RKO (cell line): ENCODE measurements at regions not wholly inside any gene's neighbourhood (a gene's known extent, or its start where the extent isn't known, plus 50 kb on each side); places are given as distances from the start of the nearest gene placed in this dataset.

Experiments used
- DNase-seq: peaks from one replicate; pipeline ENCODE4 v3.0.0-alpha.2; 2016; ENCODE audit warnings: low spot score

- no peak for DNase-seq
Measured at GRCh38 chr18:42401131-42401673, 446.2 kb downstream of the PIK3C3 start.

- DNase-seq: no peak
Measured at GRCh38 chr18:42404151-42404550, 449.1 kb downstream of the PIK3C3 start.

- no peak for DNase-seq
Measured at GRCh38 chr18:42409005-42409404, 454.0 kb downstream of the PIK3C3 start.

GRCh38 chr18:42412281-42412680, 457.2 kb downstream of the PIK3C3 start:
- DNase-seq: no peak

- DNase-seq: no peak
Measured at GRCh38 chr18:42412896-42413295, 457.9 kb downstream of the PIK3C3 start.

GRCh38 chr18:42413870-42414269, 458.8 kb downstream of the PIK3C3 start:
- no peak for DNase-seq

- no peak for DNase-seq
Measured at GRCh38 chr18:42414756-42415454, 459.9 kb downstream of the PIK3C3 start.

GRCh38 chr18:42417189-42417588, 462.2 kb downstream of the PIK3C3 start:
- no peak for DNase-seq

GRCh38 chr18:42418121-42418520, 463.1 kb downstream of the PIK3C3 start:
- no peak for DNase-seq

- no peak for DNase-seq
Measured at GRCh38 chr18:42425025-42425424, 470.0 kb downstream of the PIK3C3 start.

- DNase-seq: no peak
Measured at GRCh38 chr18:42426496-42427015, 471.5 kb downstream of the PIK3C3 start.

GRCh38 chr18:42429196-42429595, 474.2 kb downstream of the PIK3C3 start:
- no peak for DNase-seq

- no peak for DNase-seq
Measured at GRCh38 chr18:42436222-42436765, 481.3 kb downstream of the PIK3C3 start.

GRCh38 chr18:42437001-42437400, 482.0 kb downstream of the PIK3C3 start:
- DNase-seq: no peak

GRCh38 chr18:42437646-42438045, 482.6 kb downstream of the PIK3C3 start:
- DNase-seq: no peak

- no peak for DNase-seq
Measured at GRCh38 chr18:42442656-42443055, 487.6 kb downstream of the PIK3C3 start.

GRCh38 chr18:42444349-42444748, 489.3 kb downstream of the PIK3C3 start:
- DNase-seq: no peak

GRCh38 chr18:42445359-42445758, 490.3 kb downstream of the PIK3C3 start:
- no peak for DNase-seq

- no peak for DNase-seq
Measured at GRCh38 chr18:42446195-42446594, 491.2 kb downstream of the PIK3C3 start.

GRCh38 chr18:42447688-42448087, 492.7 kb downstream of the PIK3C3 start:
- no peak for DNase-seq

GRCh38 chr18:42458226-42458625, 503.2 kb downstream of the PIK3C3 start:
- no peak for DNase-seq

GRCh38 chr18:42459873-42460272, 504.8 kb downstream of the PIK3C3 start:
- no peak for DNase-seq

GRCh38 chr18:42471885-42472284, 516.9 kb downstream of the PIK3C3 start:
- no peak for DNase-seq

GRCh38 chr18:42473611-42474010, 518.6 kb downstream of the PIK3C3 start:
- no peak for DNase-seq
